ENCODE measurements at regions not wholly inside any gene's neighbourhood (a gene's known extent, or its start where the extent isn't known, plus 50 kb on each side); places are given as distances from the start of the nearest gene placed in this dataset.

DNA sequence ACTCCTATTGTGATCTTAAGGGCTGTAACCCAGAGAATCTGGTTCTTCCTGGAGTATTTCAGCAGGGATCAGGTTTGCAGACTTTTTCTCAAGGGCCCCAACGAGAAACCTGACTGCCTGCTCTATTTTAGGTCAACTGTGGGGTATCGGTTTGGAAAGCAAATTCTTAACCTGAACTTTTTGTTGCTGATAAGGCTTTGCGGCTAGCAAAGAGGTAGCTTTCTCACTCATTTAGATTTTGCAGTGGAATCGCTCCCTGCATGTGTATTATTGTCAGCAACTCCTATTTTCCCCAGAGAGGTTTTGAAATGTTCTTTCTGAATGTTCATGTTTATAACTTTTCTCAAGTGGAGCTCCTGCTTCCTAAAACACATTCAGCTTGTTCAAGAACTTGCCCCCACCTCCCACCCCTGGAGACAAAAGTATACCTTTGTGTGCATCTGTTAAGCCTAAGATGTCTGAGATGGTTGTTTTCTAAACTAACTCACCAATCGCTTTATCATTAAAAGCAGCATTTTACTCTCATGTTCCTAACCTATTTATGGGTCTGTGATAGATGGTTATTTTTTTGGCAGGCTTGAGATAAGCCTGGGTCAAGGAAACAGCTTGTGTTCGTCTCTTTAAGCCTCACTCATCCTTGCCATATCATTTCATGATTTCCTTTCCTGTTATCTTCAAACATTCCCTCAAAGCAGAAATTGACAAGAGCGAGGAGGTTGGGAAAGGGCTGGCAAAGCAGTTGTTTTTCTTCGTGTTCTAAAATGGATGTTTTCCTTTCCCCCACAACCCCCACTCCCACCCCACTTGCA lies 129.8 kb downstream of the BAMBI start:
- Histone ChIP-seq H3K27ac (peak overlapping the region; percentile 60 to 92 (median 75)), H3K36me3 (no peaks in the 10 kb centered on the region), H3K4me1 (peaks cover 0 to 29% (median 18%) of the 10 kb centered on the region in 12 donors), H3K4me3 (peak overlapping the region in 8 of 12 donors; percentile 6 to 41 (median 22)), H3K9me3 (no peaks in the 10 kb centered on the region), H3K27me3 (no peaks in the 10 kb centered on the region)
- ATAC-seq (peak; percentile 8 to 52 (median 36)), DNase-seq (no peak)
- WGBS, 4 donors, result 18 to 26% (median 19%) methylated on average over 8 of the region's 8 CpGs
- TF ChIP-seq CTCF (IDR thresholded peaks at IDR 0.05), result no peak
- no peak for TF ChIP-seq POLR2A (IDR thresholded peaks at IDR 0.05)
- intact Hi-C loops (cut with DNase I), result loop anchor here in 4 of 10 donors (5.0 to 10.0 kb wide), 5 partner anchors 78 to 328 kb away; partner anchors contain the start of gene BAMBI (in 3 of the 4)

DNA sequence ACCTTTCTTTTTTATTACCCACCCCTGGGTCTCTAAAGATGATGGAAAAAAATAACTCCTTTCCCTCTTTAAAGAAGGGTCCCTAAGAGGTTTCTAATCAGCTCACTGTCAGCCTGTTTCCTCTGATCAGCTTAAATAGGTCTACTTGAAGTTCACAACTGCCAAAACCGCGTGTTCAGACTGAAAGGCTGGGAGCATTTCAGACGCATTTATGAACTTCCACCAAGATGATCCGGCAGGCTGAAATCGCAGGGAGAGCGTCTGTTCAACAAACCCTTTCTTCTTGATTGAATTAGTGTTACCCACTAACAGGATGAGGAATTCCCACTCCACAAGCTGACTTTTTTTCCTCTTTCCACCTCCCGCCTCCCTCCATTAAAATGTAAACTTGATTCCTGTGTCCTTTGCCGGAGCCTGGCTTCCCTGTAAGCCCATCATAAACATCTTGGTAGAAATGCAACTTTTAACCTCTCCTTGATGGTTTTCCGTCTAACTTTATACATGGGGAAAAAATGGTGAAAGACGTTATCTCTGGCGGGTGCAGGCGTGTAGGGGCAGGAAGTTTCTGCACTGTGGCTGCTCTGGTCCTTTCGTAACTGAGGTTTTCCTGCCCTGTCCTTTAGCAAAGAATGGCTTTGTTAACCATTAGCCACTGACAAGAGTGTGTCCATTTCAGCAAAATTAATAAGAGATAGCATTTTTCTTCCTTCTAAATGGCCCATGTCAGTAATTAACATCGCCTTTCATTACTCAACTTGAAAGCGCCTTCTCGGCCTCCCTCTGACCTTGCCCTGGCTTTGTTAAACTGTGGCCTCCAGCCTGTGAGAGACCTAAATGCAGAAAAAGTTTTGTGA lies 130.7 kb downstream of the BAMBI start:
- no peak for DNase-seq
- no peaks in the 10 kb centered on the region for H3K9me3 ChIP-seq
- no peaks in the 10 kb centered on the region for H3K36me3 ChIP-seq
- intact Hi-C loops (cut with DNase I), result loop anchor here in 4 of 10 donors (5.0 to 10.0 kb wide), 5 partner anchors 77 to 327 kb away; partner anchors contain the start of gene BAMBI (in 3 of the 4)
- no peak for TF ChIP-seq POLR2A (IDR thresholded peaks at IDR 0.05)
- no peak for TF ChIP-seq CTCF (IDR thresholded peaks at IDR 0.05)
- H3K27me3 ChIP-seq, result no peaks in the 10 kb centered on the region
- 36 to 42% (median 41%) methylated on average over 16 of the region's 16 CpGs for WGBS, 4 donors
- peak overlapping the region in 4 of 12 donors; percentile 7 to 41 (median 23) for H3K4me3 ChIP-seq
- H3K4me1 ChIP-seq, result peaks cover 0 to 29% (median 18%) of the 10 kb centered on the region in 12 donors
- peak overlapping the region; percentile 45 to 92 (median 75) for H3K27ac ChIP-seq
- peak in 2 of 4 donors; percentile 48 to 56 for ATAC-seq

DNA sequence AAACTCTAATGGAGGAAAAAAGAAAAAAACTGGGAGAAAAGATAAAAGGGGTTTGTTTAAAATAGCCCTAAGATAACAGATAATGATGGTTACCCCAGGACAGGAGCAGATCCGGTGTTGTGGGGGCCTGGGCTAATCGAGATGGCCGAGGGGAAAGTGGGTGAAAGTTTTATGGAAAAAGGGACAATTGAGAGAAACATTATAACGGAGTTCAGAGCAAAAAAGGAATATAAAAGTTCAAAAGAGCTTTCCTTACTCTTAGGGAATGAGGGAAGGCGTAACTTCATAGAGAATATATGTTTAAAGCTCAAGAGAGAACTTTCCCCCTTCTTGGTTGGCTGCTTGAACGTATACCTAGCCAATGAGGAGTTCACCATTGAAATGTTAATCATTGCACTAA lies 131.4 kb downstream of the BAMBI start:
- Histone ChIP-seq H3K9me3 (no peaks in the 10 kb centered on the region), H3K36me3 (no peaks in the 10 kb centered on the region), H3K4me1 (peaks cover 0 to 29% (median 18%) of the 10 kb centered on the region in 12 donors), H3K27me3 (no peaks in the 10 kb centered on the region), H3K4me3 (no peak overlapping the region), H3K27ac (peak overlapping the region in 6 of 12 donors; percentile 62 to 92 (median 82))
- DNase-seq (no peak), ATAC-seq (no peak)
- intact Hi-C loops (cut with DNase I), result loop anchor here in 4 of 10 donors (5.0 to 10.0 kb wide), 5 partner anchors 76 to 326 kb away; partner anchors contain the start of gene BAMBI (in 3 of the 4)
- WGBS, 4 donors, result 77 to 86% (median 82%) methylated on average over 6 of the region's 6 CpGs
- TF ChIP-seq CTCF (IDR thresholded peaks at IDR 0.05) (no peak), POLR2A (IDR thresholded peaks at IDR 0.05) (no peak)

Measured in heart left ventricle (tissue), 16 donors.